ENCODE measurements at regions not wholly inside any gene's neighbourhood (a gene's known extent, or its start where the extent isn't known, plus 50 kb on each side); places are given as distances from the start of the nearest gene placed in this dataset.

DNA sequence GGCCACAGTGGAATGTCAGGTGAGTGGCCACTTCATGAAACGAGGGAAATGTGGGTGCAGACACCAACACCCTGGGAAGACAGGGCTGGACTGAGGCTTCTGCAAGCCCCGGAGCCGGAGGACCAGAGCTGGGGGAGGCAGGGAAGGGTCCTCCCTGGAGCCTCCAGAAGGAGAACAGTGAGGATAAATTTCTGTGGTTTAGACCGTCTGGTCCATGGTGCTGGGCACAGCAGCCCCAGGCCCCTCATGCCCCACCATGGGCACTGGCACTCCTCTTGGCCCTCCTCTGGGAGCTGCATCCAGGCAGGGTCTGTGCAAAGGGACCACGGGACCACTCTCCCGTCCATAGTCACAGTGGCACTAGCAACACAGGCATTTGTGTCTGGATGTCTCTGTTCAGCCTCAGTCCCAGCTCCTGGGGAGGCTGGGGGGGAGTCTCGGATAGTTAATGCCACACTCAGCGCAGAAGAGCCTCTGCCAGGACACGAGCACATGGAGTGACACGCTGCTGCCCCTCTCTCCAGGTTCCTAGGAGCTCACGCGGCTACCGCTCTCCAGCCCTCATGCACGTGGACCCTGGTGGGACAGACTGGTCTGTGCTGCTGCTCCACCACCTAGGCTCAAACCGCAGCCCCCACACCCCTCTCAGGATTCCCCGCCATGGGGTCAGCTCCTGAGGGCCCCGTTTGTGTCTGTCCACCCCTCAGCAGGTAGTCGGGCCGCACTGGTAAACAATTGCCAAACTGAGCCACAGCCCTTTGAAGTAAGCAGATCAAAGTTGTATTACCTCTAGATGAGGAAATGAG lies 305.9 kb upstream of the SALL3 start:
- DNase-seq (ENCODE audit: low read depth in 2 of 2): no peak

GRCh38 chr18:78675231-78675630 lies 304.4 kb upstream of the SALL3 start:
- no peak for DNase-seq (ENCODE audit: low read depth in 2 of 2)

GRCh38 chr18:78676622-78677482 lies 302.8 kb upstream of the SALL3 start:
- DNase-seq (ENCODE audit: low read depth in 2 of 2): no peak

DNA sequence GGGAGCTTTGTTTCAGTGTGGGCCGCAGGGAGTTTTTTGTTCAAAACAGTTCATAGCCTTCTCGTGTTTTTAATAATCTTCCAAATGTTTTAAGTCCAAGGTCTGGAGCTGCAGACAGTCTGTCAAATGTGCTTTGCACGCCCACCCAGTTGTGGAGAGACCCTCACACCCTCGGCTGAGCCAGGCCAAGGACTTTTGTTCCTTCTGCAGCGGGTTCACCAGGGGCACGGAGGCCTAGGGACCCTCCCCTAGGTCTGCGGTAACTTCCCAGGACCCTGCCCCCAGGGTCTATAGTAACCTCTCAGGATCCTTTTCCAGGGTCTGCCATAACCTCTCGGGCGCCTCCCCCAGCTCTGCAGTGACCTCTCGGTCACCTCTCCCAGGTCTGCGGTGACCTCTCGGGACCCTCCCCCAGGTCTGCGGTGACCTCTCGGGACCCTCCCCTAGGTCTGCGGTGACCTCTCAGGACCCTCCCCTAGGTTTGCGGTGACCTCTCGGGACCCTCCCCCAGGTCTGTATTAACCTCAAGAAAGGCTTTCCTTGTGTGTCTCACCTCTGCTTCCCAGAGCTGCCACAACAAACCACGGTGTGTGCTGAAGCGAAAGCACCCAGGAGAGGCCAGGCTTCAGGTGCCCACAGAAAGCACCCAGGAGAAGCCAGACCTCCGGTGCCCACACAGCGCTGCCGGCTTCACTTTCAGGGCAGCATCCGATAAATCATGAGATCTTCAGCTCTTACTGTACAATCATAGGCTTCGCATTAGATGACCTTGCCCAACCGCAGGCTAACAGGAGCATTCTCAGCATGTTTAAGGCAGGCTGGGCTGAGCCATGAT lies 301.9 kb upstream of the SALL3 start:
- no peak for DNase-seq (ENCODE audit: low read depth in 2 of 2)

GRCh38 chr18:78678318-78678695 lies 301.3 kb upstream of the SALL3 start:
- no peak for DNase-seq (ENCODE audit: low read depth in 2 of 2)

GRCh38 chr18:78679031-78679430 lies 300.6 kb upstream of the SALL3 start:
- DNase-seq (ENCODE audit: low read depth in 2 of 2): no peak

- DNase-seq (ENCODE audit: low read depth in 2 of 2): no peak
These were observed 299.9 kb upstream of the SALL3 start for GRCh38 chr18:78679613-78680260.

GRCh38 chr18:78681396-78681795 lies 298.2 kb upstream of the SALL3 start:
- DNase-seq (ENCODE audit: low read depth in 2 of 2): no peak

DNA sequence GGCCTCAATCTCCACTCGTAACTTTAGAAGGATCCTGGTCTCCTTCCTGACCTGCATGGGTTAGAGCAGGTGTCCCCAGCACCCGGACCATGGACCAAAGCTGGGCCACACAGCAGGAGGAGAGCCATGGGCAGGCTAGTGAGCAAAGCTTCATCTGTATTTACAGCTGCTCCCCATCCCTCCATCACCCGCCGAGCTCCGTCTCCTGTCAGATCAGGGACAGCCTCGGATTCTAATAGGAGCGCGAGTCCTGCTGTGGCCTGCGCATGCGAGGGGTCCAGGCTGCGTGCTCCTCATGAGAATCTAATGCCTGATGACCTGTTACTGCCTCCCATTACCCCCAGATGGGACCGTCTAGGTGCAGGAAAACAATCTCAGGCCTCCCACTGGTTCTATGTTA lies 297.7 kb upstream of the SALL3 start:
- no peak for DNase-seq (ENCODE audit: low read depth in 2 of 2)

- DNase-seq (ENCODE audit: low read depth in 2 of 2): no peak
These were observed 296.9 kb upstream of the SALL3 start for GRCh38 chr18:78682716-78683115.

DNA sequence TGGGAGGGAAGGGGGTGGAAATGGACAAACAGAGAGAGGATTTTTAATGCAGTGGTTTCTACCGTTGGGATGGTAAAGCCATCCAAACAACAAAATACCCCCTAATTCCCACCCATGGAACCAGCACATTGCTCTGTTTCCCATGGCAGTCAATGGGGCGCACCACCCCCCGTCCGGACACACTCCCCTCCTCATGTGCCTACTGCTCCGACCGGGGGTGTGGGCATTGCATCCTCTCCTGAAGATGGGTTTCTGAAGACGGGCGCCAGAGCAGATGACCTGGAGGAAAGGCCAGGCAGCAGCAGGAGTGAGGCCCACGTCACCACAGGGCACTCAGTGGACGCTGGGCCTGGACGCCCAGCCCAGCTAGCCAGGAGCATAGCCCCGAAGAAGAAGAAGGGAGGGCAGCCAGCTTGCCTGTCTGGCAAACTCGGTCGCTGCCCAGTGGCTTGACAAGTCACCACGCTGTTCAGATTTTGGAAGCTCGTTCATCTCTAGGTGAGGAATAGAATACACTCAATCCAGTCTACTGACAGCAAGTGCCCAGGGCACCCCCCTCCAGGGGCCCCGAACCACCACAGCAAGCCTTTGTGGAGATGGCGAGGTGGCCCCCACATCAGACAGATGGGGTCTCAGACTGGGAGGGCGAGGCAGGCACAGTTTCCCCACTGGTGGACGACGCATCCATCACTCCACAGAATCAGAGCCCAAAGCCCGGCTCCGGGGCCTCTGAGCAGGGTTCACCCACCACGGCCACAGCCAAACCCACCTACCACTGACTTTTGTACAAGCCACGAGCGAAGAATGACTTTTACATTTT lies 296.2 kb upstream of the SALL3 start:
- no peak for DNase-seq (ENCODE audit: low read depth in 2 of 2)

DNA sequence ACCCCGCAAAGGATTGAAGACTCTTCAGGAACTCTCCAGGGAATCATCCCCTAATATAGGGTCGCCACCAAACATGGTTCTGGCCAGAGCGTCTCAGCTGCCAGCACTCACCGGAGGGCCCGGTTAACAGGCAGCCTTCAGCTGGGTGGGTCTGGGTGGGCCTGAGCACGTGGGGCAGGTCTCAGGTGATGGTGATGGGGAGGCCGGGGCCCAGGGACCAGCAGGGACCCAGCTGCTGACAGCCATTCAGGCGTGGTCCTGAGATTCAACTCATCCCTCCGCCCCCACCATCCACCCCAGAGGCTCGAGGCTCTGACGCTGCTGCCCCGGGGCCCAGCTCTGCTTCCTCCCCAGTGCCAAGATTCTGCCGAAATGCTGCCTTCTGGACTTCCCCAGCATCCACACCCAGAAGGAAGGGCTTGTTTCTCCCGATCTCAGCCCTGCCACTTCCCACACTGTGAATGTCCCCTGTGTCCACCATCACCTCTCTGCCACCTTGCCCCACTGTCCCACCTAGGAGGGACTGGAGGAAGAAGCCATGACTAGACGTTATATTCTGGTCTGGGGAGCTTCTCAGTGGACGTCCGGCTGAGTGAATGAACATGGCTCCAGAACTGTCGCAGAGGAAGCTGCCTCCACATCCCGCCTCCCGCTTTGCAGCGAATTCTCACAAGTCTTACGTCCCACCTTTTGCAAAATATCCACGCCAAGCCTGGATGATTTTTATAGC lies 294.2 kb upstream of the SALL3 start:
- no peak for DNase-seq (ENCODE audit: low read depth in 2 of 2)

DNA sequence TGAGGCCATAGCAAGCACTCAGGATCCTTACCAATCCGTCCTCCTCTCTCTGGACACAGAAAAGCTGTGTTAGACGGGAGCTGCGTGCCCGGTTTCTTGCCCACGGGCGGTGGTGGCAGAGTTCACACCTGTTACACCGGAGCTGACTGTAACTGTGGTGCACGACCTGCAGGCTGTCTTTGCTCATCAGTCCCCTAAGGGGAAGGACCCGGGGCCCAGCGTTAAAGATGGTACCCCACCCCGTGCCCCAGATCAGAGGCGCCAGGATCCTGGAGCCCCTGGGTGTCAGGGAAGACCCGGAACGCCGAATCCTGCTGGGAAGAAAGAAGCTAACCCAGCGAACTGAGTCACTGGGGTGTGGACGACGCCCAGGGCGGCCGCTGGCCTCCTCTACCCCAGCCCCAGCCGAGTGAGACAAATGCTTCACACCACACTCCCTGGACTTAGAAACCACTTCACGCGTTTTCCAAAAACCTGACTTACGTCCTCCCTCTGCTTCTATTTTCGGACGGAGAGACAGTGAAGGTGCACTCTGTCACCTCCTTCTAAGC lies 293.6 kb upstream of the SALL3 start:
- DNase-seq (ENCODE audit: low read depth in 2 of 2): no peak

DNA sequence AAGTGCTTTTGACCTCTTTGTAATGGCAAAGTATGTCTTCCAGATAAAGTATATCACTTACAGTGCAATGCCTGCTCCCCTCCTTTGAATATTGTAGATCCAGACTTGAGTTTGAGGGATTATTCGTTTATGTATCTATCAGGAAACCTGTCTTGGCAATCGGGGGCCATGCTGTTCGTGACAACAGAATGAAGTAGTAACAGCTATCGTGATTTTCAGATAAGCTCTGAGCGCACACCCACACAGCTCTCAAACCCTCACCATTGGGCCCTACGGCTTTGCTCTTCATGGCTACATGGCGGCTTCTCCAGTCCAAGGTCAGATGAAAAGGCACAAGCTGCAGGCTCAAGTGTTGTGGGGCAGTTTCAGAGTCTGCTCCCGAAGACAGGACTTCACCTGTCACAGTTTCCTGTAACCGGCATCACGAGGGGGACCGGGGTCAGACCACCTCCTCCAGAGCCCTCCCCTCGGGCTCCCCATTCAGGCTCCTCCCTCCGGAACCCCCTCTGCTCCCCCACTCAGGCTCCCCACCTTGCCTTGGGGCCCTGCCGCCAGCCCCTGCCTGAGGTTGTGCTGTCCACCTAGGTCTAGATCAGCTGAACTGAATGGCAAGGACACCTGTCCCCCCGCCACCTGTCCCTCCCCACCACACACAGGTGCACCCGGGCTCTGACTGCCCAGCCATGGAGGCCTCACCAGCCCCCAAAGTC lies 292.5 kb upstream of the SALL3 start:
- DNase-seq (ENCODE audit: low read depth in 2 of 2): no peak

- no peak for DNase-seq (ENCODE audit: low read depth in 2 of 2)
These were observed 291.9 kb upstream of the SALL3 start for GRCh38 chr18:78687736-78688135.

GRCh38 chr18:78688249-78688648 lies 291.4 kb upstream of the SALL3 start:
- DNase-seq (ENCODE audit: low read depth in 2 of 2): no peak

GRCh38 chr18:78688916-78689315 lies 290.7 kb upstream of the SALL3 start:
- no peak for DNase-seq (ENCODE audit: low read depth in 2 of 2)

DNA sequence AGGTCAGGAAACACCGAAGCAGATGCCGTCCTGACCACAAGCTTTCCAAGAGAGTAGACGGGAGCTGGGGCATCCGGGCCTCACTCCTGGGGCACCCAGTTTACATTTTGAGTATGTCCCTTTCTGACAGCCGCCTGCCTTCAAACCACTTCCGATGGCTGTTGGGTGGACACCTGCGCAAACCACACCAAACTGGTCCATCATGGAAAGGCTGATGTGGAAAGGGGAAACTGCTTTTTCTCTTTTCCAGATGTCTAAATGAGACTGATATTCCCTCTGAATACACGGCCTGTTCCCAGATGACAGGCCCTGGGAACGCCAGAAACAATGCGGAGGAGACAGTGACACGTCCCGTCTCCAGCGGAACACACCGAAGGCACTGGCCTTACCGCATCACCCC lies 290.0 kb upstream of the SALL3 start:
- no peak for DNase-seq (ENCODE audit: low read depth in 2 of 2)

GRCh38 chr18:78692105-78692504 lies 287.5 kb upstream of the SALL3 start:
- DNase-seq (ENCODE audit: low read depth in 2 of 2): no peak

Data from activated CD4-positive, alpha-beta T cell treated with anti-CD3 and anti-CD28 coated beads for 24 hours (primary cell).